ENCODE measurements at regions not wholly inside any gene's neighbourhood (a gene's known extent, or its start where the extent isn't known, plus 50 kb on each side); places are given as distances from the start of the nearest gene placed in this dataset.

GRCh38 chr3:197355713-197356112, 57.3 kb upstream of the DLG1 start:
- TF ChIP-seq POLR2A (IDR thresholded peaks at IDR 0.05) (no peak), CTCF (IDR thresholded peaks at IDR 0.05) (no peak)
